GM23248 (cell line): ENCODE measurements at regions not wholly inside any gene's neighbourhood (a gene's known extent, or its start where the extent isn't known, plus 50 kb on each side); places are given as distances from the start of the nearest gene placed in this dataset.

ENCODE experiments used
- DNase-seq: peaks from one replicate; pipeline ENCODE4 v3.0.0-alpha.2; 2015
- H2AFZ ChIP-seq: fragments of 200-600 bp; sonication (generic); 2 replicates; pipeline ENCODE4 v1.6.1; 2016; ENCODE audit warnings: antibody characterized with exemption
- H3F3A ChIP-seq: fragments of 200-600 bp; sonication (generic); 2 replicates; pipeline ENCODE4 v1.6.1; 2016; ENCODE audit warnings: mild to moderate bottlenecking, antibody characterized with exemption, mixed run types; ENCODE audit not compliant: insufficient read depth
- H3K27ac ChIP-seq: fragments of 200-600 bp; sonication (generic); 2 replicates; pipeline ENCODE4 v1.5.1; 2016; ENCODE audit warnings: mild to moderate bottlenecking
- H3K27me3 ChIP-seq: fragments of 200-600 bp; sonication (generic); replicated peaks from 2 replicates; pipeline ENCODE4 v1.6.1; 2016; ENCODE audit warnings: mild to moderate bottlenecking; ENCODE audit not compliant: insufficient read depth
- H3K36me3 ChIP-seq: fragments of 200-600 bp; sonication (generic); 2 replicates; pipeline ENCODE4 v1.6.1; 2016; ENCODE audit warnings: low read depth, mild to moderate bottlenecking
- H3K4me1 ChIP-seq: fragments of 200-600 bp; sonication (generic); 2 replicates; pipeline ENCODE4 v1.6.1; 2016; ENCODE audit warnings: mild to moderate bottlenecking; ENCODE audit not compliant: insufficient read depth
- H3K4me2 ChIP-seq: fragments of 200-600 bp; sonication (generic); one replicate; pipeline ENCODE4 v1.6.1; 2016; ENCODE audit warnings: mild to moderate bottlenecking; ENCODE audit not compliant: unreplicated experiment
- H3K4me3 ChIP-seq: fragments of 200-600 bp; sonication (generic); 2 replicates; pipeline ENCODE4 v1.5.1; 2016; ENCODE audit warnings: mild to moderate bottlenecking
- H3K79me2 ChIP-seq: fragments of 200-600 bp; sonication (generic); 2 replicates; pipeline ENCODE4 v1.6.1; 2016; ENCODE audit warnings: mild to moderate bottlenecking; ENCODE audit not compliant: insufficient read depth
- H3K9ac ChIP-seq: fragments of 200-600 bp; sonication (generic); 2 replicates; pipeline ENCODE4 v1.6.1; 2016; ENCODE audit warnings: mild to moderate bottlenecking
- H3K9me2 ChIP-seq: fragments of 200-600 bp; sonication (generic); 2 replicates; pipeline ENCODE4 v1.6.1; 2016; ENCODE audit warnings: mixed run types, mild to moderate bottlenecking, moderate library complexity; ENCODE audit not compliant: insufficient read depth
- H3K9me3 ChIP-seq: fragments of 200-600 bp; sonication (generic); one replicate; pipeline ENCODE4 v1.6.1; 2017; ENCODE audit warnings: low read depth
- H4K20me1 ChIP-seq: fragments of 200-600 bp; sonication (generic); 2 replicates; pipeline ENCODE4 v1.6.0; 2016; ENCODE audit not compliant: insufficient read depth
- EZH2 ChIP-seq: fragments of 200-600 bp; sonication (generic); IDR thresholded peaks from 2 replicates; pipeline ENCODE4 v1.6.1; 2018; ENCODE audit warnings: antibody characterized with exemption, mild to moderate bottlenecking; ENCODE audit not compliant: insufficient read depth, poor library complexity, severe bottlenecking
- EZH2phosphoT487 ChIP-seq: fragments of 200-600 bp; sonication (generic); IDR thresholded peaks from 2 replicates; pipeline ENCODE4 v1.6.1; 2018; ENCODE audit warnings: antibody characterized with exemption, moderate library complexity, mild to moderate bottlenecking, low read depth; ENCODE audit not compliant: insufficient read depth
- WGBS, 2 experiments: methylation state at CpG; one replicate each; pipeline ENCODE4 v1.1.6; 2015 to 2017; ENCODE audit warnings: low lambda C conversion rate in 2 of 2, low coverage in 1 of 2; ENCODE audit errors: missing lambda C conversion rate in 2 of 2; 5-methylcytosine and 5-hydroxymethylcytosine counted together
- in situ Hi-C: fragments of 300-500 bp; cut with MboI; formaldehyde crosslinking; loops from 2 replicates; pipeline ENCODE4 v1.15.0; 2020

DNA sequence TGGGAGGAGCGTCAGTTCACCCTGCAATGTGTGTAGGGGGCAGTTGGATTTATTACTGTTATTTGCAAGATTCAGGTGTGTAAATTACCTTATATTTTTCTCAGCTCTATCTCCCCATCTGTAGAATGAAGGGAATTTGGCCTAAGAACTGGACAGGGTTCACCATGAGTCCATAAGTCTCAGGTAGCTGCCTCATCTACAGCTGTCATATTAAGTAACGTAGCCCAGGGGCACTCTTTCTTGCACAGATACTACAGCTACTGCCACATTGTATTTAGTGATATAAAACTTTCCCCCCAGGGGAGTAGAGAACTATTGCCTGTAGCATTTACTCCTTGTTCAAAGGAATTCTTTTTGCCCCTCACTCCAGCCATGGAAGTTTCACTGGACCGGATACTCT, 301.4 kb upstream of the ZNF608 start:
- TF ChIP-seq EZH2 (no peak), EZH2phosphoT487 (no peak)
- no peak for DNase-seq
- no peaks in the 10 kb centered on the region for H3K36me3 ChIP-seq
- H3K27me3 ChIP-seq, result no peaks in the 10 kb centered on the region
- no peaks in the 10 kb centered on the region for H4K20me1 ChIP-seq
- no peaks in the 10 kb centered on the region for H3K9me2 ChIP-seq
- no peak overlapping the region for H2AFZ ChIP-seq
- peaks cover 15% of the 10 kb centered on the region for H3K4me1 ChIP-seq
- no peaks in the 10 kb centered on the region for H3K79me2 ChIP-seq
- no peak overlapping the region for H3K9ac ChIP-seq
- H3F3A ChIP-seq, result no peaks in the 10 kb centered on the region
- in situ Hi-C loops, result no loop called here
- no peak overlapping the region for H3K27ac ChIP-seq
- H3K9me3 ChIP-seq, result no peaks in the 10 kb centered on the region
- no peak overlapping the region for H3K4me3 ChIP-seq
- WGBS, 2 experiments, result 98 to 99% methylated on average over 3 of the region's 3 CpGs
- no peak overlapping the region for H3K4me2 ChIP-seq

- 72 to 82% methylated on average over 6 of the region's 6 CpGs for WGBS, 2 experiments
These were observed 303.6 kb upstream of the ZNF608 start for GRCh38 chr5:125049721-125050702.

GRCh38 chr5:125050926-125051325, 304.5 kb upstream of the ZNF608 start:
- no peaks in the 10 kb centered on the region for H3K36me3 ChIP-seq
- no peaks in the 10 kb centered on the region for H3K27me3 ChIP-seq
- no peak overlapping the region for H3K9ac ChIP-seq
- no peaks in the 10 kb centered on the region for H4K20me1 ChIP-seq
- TF ChIP-seq EZH2, result no peak
- no peak for TF ChIP-seq EZH2phosphoT487
- no peak overlapping the region for H3K4me3 ChIP-seq
- no peaks in the 10 kb centered on the region for H3K4me1 ChIP-seq
- no peak for DNase-seq
- in situ Hi-C loops, result no loop called here
- no peak overlapping the region for H2AFZ ChIP-seq
- H3K79me2 ChIP-seq, result no peaks in the 10 kb centered on the region
- no peaks in the 10 kb centered on the region for H3F3A ChIP-seq
- no peaks in the 10 kb centered on the region for H3K9me2 ChIP-seq
- H3K4me2 ChIP-seq, result no peak overlapping the region
- no peak overlapping the region for H3K27ac ChIP-seq
- WGBS, 2 experiments, result 100% methylated on average over 1 of the region's 1 CpG
- no peaks in the 10 kb centered on the region for H3K9me3 ChIP-seq

More at GRCh38 chr5:125049721-125050702, 303.6 kb upstream of the ZNF608 start:
- H3K4me3 ChIP-seq, result no peak overlapping the region
- no peaks in the 10 kb centered on the region for H3K79me2 ChIP-seq
- in situ Hi-C loops, result no loop called here
- H3K4me1 ChIP-seq, result no peaks in the 10 kb centered on the region
- no peaks in the 10 kb centered on the region for H3K27me3 ChIP-seq
- no peak overlapping the region for H3K4me2 ChIP-seq
- H3K9me2 ChIP-seq, result no peaks in the 10 kb centered on the region
- H4K20me1 ChIP-seq, result no peaks in the 10 kb centered on the region
- H3K9me3 ChIP-seq, result no peaks in the 10 kb centered on the region
- H3F3A ChIP-seq, result no peaks in the 10 kb centered on the region
- H3K9ac ChIP-seq, result no peak overlapping the region
- H2AFZ ChIP-seq, result no peak overlapping the region
- no peaks in the 10 kb centered on the region for H3K36me3 ChIP-seq
- TF ChIP-seq EZH2phosphoT487 (no peak), EZH2 (no peak)
- no peak for DNase-seq
- H3K27ac ChIP-seq, result no peak overlapping the region

DNA sequence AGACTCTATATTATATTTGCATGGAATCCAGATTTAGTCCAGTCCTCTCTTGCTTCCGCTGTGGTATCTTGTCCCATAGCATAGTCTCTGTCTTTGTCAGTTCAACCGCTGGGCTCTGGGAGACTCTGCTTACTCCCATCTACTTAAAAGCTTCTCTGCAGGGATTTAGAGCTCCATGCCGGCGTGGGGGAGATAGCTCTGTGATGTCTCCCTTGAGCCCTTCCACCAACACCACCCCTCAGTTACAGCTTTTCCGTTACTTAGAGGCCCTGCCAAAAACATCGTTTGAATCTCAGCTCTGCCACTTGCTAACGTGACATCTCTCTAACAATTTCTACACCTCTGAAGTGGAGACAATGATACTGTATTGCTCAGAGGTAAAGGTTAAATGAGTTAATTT, 306.1 kb upstream of the ZNF608 start:
- Histone ChIP-seq H3K9me2 (no peaks in the 10 kb centered on the region), H3K9ac (no peak overlapping the region), H3K36me3 (no peaks in the 10 kb centered on the region), H3K27ac (no peak overlapping the region), H3F3A (no peaks in the 10 kb centered on the region), H3K79me2 (no peaks in the 10 kb centered on the region), H3K27me3 (no peaks in the 10 kb centered on the region), H2AFZ (no peak overlapping the region), H4K20me1 (no peaks in the 10 kb centered on the region), H3K4me1 (no peaks in the 10 kb centered on the region), H3K4me2 (no peak overlapping the region), H3K9me3 (no peaks in the 10 kb centered on the region), H3K4me3 (no peak overlapping the region)
- in situ Hi-C loops, result no loop called here
- 84 to 90% methylated on average over 7 of the region's 7 CpGs for WGBS, 2 experiments
- TF ChIP-seq EZH2phosphoT487, result no peak
- no peak for TF ChIP-seq EZH2
- no peak for DNase-seq
